SK-MEL-5 (cell line): ENCODE measurements at regions not wholly inside any gene's neighbourhood (a gene's known extent, or its start where the extent isn't known, plus 50 kb on each side); places are given as distances from the start of the nearest gene placed in this dataset.
A peak's percentile ranks its signal among the peaks of the same experiment; 100 is the strongest.
"Not testable (repeated sequence)": the region's sequence is repeated elsewhere in the genome, so short reads cannot be mapped to it uniquely, and the experiment has no call there.

Experiments
- DNase-seq: peaks from one replicate; pipeline ENCODE4 v3.0.0-alpha.2; 2016; ENCODE audit warnings: low read depth, low spot score
- in situ Hi-C: cut with HindIII; loops from 2 replicates; pipeline ENCODE4 v1.10.0; 2016; ENCODE audit warnings: low sequenced_read_pairs, high pct_unique_total_duplicates, low pct_unique_long_range_greater_than_20kb

DNA sequence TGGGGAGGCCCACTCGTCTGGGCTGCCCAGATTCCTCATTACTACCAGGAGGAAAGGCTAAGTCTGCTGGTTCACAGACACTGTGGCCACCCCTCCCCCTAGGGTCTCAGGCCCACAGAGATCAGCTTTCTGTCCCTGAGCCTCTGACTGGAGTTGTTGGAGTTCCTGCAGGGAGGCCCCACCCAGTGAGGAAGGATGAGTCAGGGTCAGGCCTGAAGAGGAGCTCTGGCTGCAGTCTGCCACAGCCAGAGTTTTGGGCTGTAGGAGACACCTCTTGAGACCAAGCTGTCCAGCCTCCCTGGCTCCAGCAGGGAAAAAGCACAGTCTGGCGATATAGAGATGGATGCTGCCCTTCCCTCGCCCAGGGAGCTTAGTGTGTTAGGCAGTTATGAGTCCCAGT lies 720.9 kb upstream of the SEMA6D start:
- DNase-seq = no peak
- in situ Hi-C loops = no loop called here

DNA sequence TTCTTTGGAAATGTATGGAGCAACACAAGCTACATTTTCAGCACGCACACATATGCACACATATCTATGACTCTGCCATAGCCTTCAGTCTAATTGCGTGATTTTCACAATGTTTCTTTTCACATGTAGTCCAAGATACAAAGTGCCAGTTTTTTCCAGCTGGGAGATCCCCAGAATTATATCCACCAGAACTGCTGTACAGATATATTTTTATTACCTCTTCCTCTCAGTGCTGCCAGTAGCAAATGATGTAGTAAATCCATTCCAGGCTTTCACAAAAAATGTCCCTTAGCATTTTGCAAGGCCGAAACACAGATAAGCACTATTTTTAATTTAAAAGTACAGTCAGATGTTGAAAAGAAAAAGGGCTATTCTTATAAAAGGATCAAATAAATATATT lies 719.8 kb upstream of the SEMA6D start:
- no peak for DNase-seq
- in situ Hi-C loops = no loop called here

DNA sequence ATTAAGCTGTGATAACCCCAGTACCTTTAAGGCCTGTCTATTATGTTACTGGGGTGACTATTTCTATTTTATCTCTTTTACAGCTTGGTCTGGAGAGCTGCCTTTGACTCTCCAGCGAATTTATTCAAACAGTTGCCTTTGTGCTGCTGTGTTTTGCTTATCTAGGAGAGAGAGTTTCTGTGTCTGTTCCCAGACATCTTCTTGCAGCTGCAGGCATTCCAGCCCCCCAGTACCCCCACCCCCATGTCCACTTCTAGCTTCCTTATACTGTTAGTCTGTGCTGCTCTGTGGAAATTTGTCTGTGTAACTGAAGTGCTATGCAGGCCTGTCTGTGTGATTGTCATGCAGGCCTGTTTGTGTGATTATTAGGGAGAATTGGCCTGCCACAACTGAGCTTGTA lies 713.7 kb upstream of the SEMA6D start:
- DNase-seq = no peak
- in situ Hi-C loops = no loop called here

DNA sequence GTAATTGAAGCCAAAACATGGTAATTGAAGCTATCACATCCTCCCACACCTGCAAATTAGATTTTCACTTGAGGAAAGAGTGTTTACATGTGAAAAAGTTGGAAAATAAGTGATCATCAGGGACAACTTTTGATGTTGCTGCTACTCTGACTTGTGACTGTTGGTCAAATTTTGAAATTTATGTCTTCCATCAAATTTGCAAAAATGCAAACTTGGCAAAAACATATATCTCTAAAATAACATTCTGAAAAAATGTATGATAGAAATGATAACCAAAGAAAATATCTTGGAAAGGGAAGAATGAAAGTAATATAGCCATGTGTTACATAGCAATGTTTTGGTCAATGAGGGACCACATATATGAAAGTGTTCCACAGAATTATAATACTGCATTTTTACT lies 703.9 kb upstream of the SEMA6D start:
- no peak for DNase-seq
- in situ Hi-C loops = no loop called here

DNA sequence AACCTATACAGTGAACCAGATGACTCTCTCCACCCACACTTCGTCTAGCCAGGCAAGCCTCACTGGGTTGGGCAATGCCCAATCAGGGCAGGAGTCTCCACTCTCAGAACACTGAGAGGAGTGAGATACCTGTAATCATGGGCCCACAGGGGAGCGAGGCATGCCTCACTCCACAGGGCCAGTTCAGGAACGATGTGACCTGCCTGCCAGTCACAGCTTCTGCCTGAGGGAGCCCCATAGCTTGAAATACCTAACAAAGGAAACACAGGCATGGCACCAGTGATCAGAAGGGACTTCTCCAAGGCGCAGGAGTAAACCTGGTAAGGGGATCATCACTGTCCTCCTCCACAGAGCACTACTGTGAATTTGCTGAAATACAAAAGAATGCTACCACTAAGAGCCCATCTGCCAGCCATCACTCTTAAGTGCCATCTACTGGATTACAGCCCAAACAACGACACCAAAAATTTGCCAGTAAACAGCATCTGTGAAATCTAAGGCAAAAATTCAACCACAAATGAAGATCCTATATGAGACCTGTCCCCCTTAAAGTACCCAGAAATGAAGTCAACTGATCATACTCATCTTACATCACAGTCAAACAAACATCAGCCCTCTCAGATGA lies 689.9 kb upstream of the SEMA6D start:
- in situ Hi-C loops = no loop called here
- peak; percentile 65 for DNase-seq

DNA sequence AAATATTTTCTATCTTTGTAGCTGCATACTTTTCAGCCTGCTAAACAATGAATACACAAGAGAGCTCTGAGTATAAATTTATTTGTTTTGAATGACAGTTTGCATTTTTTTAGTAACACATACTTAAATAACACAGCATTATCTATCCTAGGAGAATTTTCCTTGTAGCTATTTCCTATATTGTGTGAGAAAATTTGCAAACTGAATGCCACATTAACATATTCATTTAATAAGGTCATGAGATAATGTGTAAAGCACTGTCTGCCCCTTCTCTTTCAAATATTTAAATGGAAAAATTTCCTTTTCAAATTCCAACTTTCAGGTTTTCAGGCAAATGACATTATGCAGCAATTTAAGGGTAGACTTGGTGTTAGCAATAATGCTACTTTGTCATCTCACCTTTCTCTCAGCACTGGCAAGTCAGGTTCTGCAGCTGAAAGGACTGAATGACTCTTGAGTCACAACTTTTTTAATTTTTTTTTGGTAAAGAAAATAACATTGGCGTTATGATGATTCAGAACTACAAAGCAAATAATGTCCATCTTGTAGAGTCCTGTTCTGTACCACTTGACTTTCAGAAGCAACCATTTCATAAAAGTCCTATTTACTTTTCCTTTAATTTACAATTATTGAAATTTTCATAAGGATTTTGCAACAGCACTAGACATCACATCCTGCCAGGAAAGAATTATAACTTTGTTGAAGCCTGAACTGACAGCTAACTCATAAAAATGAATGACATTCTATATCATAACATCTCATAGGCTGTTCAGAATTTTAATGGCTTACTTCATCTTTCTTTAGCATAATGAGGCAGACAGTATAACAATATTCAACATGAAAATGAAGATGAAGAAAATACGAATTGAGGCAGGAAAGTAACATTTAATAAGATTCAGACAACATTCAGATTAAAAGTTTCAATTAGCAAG lies 681.6 kb upstream of the SEMA6D start:
- no peak for DNase-seq
- in situ Hi-C loops = no loop called here

DNA sequence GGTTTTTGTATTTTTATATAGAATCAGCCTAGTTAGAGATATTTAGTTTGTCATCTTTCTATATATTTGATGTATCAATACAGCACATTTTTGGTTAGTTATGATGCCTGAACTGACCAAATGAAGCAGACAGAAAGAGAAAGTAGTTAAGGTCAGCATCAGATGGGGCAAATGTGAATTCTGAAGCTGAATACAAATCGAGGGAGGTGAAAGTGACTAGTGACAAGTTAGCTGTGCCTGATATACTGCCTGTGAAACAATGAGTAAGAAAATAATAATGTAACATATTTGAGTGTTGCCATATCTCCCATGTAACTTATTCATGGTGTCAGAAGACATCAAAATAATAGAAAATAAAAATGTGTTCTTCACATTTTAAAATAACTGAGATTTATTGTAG lies 680.3 kb upstream of the SEMA6D start:
- in situ Hi-C loops = no loop called here
- no peak for DNase-seq

DNA sequence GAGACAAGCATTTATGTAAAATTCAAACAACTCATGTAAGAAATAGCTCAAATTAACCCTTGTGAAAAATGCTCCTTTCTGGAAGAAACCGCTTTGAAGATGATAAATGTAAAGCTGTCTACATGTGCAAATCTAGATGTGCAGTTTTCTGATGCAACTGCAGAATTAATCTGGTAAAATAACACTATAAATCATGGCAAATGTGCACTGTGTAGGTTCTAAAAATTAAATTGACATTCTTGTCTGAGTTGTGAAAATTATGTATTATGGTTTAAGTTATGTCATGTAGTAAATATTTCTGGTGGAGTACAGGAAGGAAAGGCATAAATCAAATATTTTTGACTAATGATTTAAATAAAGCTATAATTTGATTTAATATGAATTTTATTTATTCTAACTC lies 678.1 kb upstream of the SEMA6D start:
- in situ Hi-C loops = no loop called here

DNA sequence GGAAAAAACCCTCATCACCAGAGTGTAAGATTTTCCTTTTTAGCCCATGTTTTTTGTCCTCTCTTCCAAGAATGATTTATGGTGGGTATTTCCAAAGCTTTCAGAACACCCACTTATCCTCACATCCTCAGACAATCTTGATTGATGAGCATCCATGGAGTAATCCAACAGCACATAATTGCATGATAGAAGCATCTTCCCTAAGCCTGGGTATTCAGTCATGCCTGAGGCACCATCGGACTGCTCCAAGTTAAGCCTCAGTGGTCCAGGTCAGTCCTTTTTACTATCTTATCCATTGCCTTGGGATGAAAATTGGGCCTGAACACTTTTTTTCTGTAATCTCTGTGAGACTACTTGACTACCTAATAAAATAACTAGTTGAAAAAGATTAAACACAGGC lies 676.0 kb upstream of the SEMA6D start:
- in situ Hi-C loops = no loop called here
- no peak for DNase-seq

More for the DNA sequence above, 678.1 kb upstream of the SEMA6D start:
- DNase-seq = no peak

DNA sequence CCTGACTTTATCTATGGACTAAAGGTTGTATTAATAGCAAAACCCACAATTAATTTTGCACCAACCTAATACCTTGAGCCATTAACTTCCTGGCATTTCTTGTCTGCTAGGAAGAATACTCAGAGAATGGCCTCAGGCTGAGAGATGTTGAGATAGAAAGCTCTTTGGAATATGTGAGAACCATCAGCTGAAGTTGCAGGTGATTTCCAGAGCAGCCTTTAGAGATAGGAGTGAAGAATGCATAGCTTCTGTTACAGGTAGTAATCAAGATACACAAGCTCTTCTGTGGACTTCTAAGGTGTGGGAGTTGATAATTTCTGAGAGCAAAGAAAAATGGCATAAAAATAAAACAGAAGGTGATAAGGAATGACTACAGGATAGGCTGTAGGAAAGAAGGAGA lies 669.3 kb upstream of the SEMA6D start:
- DNase-seq, in situ Hi-C loops: not testable (repeated sequence)

DNA sequence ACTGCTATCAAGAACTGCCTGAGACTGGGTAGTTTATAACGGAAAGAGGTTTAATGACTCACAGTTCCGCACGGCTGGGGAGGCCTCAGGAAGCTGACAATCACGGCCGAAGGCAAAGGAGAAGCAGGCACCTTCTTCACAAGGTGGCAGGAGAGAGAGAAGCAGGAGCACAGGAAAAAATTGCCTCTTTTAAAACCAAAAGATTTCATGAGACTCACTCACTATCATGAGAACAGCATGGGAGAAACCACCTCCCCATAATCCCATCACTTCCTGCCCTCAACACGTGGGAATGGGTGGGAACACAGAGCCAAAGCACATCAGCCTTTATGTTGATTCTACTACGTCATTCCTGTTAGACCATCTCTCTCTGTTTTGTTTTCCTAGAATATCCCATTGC lies 650.9 kb upstream of the SEMA6D start:
- in situ Hi-C loops = no loop called here
- peak; percentile 72 for DNase-seq

DNA sequence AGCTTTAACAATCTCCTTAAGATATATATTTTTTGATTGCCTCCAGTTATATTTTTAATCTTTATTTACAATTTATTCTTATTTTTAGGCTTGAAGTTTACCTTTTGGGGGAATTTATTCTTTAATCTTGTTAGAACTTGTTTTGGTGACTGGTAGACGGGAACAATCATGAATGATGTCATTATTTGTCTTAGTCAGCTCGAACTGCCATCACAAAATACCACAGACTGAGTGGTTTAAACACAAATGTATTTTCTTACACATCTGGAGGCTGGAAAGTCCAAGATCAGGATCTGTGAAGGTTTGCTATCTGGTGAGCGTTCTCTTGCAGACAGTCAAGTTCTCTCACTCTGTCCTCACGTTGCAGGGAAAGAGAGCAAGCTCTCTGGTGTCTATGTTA lies 639.5 kb upstream of the SEMA6D start:
- DNase-seq, in situ Hi-C loops: not testable (repeated sequence)

DNA sequence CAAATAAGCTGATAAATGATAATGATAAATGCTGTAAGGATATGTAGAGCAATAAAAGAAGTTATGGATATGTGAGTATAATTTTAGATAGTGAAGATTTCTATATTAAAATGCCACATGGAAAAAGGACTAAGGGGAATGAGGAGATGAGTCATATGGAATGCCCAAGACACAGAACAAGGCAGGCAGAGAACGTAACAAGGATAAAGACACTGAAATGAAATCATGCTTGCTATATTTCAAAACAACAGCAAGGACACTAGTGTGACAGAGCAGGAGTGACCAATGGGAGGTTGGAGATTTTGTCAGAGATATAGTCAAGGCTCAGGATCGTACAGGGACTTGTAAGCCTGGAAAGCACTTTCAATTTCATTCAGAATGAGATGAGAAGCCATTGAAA lies 621.5 kb upstream of the SEMA6D start:
- in situ Hi-C loops = no loop called here
- no peak for DNase-seq

DNA sequence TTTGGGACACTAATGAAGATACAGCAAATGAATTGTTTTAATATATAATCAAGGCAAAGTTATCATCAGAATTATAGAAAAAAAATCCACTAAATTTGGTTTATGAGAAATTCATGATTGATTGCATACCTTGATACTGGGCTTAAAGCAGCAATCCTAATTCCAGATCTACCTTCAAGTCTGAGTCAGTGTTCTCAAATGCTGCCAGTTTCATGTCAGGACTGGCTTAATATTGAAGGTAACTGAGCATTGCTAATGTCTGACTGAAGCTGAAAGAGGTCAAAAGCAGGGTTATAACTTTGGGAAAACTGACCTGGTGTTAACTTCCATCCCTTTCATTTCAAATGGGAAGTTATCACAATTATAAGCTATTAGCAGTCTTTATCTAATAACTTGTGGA lies 618.8 kb upstream of the SEMA6D start:
- not testable (repeated sequence) for DNase-seq

DNA sequence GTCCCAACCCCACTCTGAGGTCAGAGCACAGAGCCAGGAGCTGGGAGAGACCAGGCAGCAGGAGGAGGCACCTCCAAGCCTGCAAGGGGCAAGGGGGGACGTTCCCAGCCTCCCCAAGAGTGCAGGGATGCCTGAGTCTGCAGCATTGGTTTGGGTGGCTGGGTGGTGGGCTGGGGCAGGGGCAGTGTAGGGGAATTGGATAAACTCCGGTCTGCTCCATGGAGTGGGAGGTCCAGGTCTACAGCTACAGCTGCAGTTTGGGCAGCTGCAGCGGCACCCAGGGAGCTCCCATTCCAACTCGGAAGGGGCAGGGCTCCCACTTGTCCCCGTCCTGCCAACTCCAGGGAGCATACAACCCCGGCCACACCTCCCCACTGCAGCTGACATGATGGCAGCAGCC lies 617.5 kb upstream of the SEMA6D start:
- in situ Hi-C loops, DNase-seq: not testable (repeated sequence)

More for the DNA sequence above, 618.8 kb upstream of the SEMA6D start:
- in situ Hi-C loops = not testable (repeated sequence)

DNA sequence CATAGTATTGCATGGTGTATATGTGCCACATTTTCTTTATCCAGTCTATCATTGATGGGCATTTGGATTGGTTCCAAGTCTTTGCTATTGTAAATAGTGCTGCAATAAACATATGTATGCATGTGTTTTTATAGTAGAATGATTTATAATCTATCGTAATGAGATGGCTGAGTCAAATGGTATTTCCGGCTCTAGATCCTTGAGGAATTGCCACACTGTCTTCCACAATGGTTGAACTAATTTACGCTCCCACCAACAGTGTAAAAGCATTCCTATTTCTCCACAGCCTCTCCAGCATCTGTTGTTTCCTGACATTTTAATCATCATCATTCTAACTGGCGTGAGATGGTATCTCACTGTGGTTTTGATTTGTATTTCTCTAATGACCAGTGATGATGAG lies 608.5 kb upstream of the SEMA6D start:
- DNase-seq, in situ Hi-C loops: not testable (repeated sequence)

DNA sequence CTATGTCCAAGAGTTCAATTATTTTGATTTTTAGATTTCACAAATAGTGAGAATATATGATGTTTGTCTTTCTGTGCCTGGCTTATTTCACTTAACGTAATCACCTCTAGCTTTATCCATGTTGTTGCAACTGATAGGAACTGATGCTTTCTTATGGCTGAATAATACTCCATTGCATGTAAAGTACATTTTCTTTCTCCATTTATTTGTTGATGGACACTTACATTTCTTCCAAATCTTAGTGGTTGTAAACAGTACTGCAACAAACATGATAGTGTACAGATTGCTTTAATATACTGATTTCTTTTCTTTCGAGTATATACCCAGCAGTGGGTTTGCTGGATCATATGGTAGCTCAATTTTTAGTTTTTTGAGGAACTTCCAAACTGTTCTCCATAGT lies 600.6 kb upstream of the SEMA6D start:
- in situ Hi-C loops = no loop called here
- no peak for DNase-seq

DNA sequence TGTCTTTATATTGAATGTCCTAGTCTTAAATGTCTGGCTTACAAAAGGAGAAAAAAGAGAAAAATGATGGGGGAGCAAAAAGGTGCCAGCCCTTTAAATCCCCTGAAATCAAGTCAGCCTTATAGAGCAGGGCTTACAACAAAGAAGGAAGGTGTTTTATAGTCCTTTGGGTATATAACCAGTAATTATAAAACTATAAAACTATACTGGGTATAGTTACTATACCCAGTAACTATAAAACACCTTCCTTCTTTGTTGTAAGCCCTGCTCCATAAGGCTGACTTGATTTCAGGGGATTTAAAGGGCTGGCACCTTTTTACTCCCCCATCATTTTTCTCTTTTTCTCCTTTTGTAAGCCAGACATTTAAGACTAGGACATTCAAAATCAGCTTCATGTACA lies 598.0 kb upstream of the SEMA6D start:
- in situ Hi-C loops = no loop called here
- no peak for DNase-seq
